ENCODE measurements at regions not wholly inside any gene's neighbourhood (a gene's known extent, or its start where the extent isn't known, plus 50 kb on each side); places are given as distances from the start of the nearest gene placed in this dataset.
"Not testable (repeated sequence)": the region's sequence is repeated elsewhere in the genome, so short reads cannot be mapped to it uniquely, and the experiment has no call there.

GRCh38 chr3:152910211-152910610 lies 75.3 kb downstream of the P2RY1 start:
- TF ChIP-seq EZH2phosphoT487 (IDR thresholded peaks at IDR 0.05; ENCODE audit: low read depth, severe bottlenecking, unreplicated experiment) (no peak), CTCF (IDR thresholded peaks at IDR 0.05; ENCODE audit: poor library complexity) (no peak), EZH2 (IDR thresholded peaks at IDR 0.05; ENCODE audit: borderline replicate concordance) (no peak)
- no peak for DNase-seq (ENCODE audit: low spot score)
- H3K79me2 ChIP-seq, result no peaks in the 10 kb centered on the region
- no peak overlapping the region for H2AFZ ChIP-seq
- H3K27ac ChIP-seq, result no peak overlapping the region
- H3K36me3 ChIP-seq (replicated peaks; ENCODE audit: insufficient read depth, low read depth), result no peaks in the 10 kb centered on the region
- H3K4me2 ChIP-seq, result no peak overlapping the region
- H3K4me3 ChIP-seq, result no peak overlapping the region
- no peaks in the 10 kb centered on the region for H3K9me2 ChIP-seq (replicated peaks; ENCODE audit: insufficient read depth)
- H3K9me3 ChIP-seq (ENCODE audit: low read depth), result no peaks in the 10 kb centered on the region
- H3K4me1 ChIP-seq (ENCODE audit: insufficient read depth), result no peaks in the 10 kb centered on the region
- H3K27me3 ChIP-seq, result no peaks in the 10 kb centered on the region
- WGBS (ENCODE audit: low lambda C conversion rate, missing lambda C conversion rate), result 81% methylated on average over 4 of the region's 4 CpGs
- H4K20me1 ChIP-seq (ENCODE audit: insufficient read depth, poor library complexity, severe bottlenecking), result no peaks in the 10 kb centered on the region

DNA sequence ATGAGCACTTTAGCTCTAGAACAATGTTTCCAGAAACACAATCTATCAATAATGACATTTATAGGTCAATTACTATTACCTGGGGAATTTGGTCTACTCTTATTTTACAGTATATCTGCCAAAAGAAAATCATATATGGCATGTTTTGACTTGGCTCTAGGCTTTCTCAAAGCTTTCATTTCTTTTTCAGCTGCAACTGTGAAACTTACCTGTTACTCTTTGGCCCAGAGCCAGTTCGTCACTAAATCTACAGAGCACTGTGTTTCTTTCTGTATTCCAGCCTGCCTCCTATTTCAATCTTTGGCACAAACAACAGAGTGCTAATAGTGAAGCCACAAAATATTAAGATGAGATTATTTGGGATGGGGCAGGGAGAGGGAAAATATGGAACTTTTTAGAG lies 76.0 kb downstream of the P2RY1 start:
- Histone ChIP-seq H3K9me2 (replicated peaks; ENCODE audit: insufficient read depth) (no peaks in the 10 kb centered on the region), H3K4me1 (ENCODE audit: insufficient read depth) (no peaks in the 10 kb centered on the region)
- peak; percentile 11 for DNase-seq (ENCODE audit: low spot score)

GRCh38 chr3:152914743-152915142 lies 79.8 kb downstream of the P2RY1 start:
- not testable (repeated sequence) for H3K4me2 ChIP-seq; H2AFZ ChIP-seq; DNase-seq (ENCODE audit: low spot score); H3K36me3 ChIP-seq (replicated peaks; ENCODE audit: insufficient read depth, low read depth); H4K20me1 ChIP-seq (ENCODE audit: insufficient read depth, poor library complexity, severe bottlenecking); H3K4me1 ChIP-seq (ENCODE audit: insufficient read depth); H3K27ac ChIP-seq; H3K79me2 ChIP-seq; H3K4me3 ChIP-seq; H3K9me2 ChIP-seq (replicated peaks; ENCODE audit: insufficient read depth); H3K27me3 ChIP-seq; H3K9me3 ChIP-seq (ENCODE audit: low read depth)
- 90% methylated on average over 8 of the region's 8 CpGs for WGBS (ENCODE audit: low lambda C conversion rate, missing lambda C conversion rate)

More for the DNA sequence above, 76.0 kb downstream of the P2RY1 start:
- Histone ChIP-seq H4K20me1 (ENCODE audit: insufficient read depth, poor library complexity, severe bottlenecking) (no peaks in the 10 kb centered on the region), H3K4me3 (no peak overlapping the region), H3K27me3 (no peaks in the 10 kb centered on the region), H3K36me3 (replicated peaks; ENCODE audit: insufficient read depth, low read depth) (no peaks in the 10 kb centered on the region), H2AFZ (no peak overlapping the region), H3K27ac (no peak overlapping the region), H3K4me2 (no peak overlapping the region), H3K79me2 (no peaks in the 10 kb centered on the region), H3K9me3 (ENCODE audit: low read depth) (no peaks in the 10 kb centered on the region)
- TF ChIP-seq EZH2 (IDR thresholded peaks at IDR 0.05; ENCODE audit: borderline replicate concordance) (no peak), CTCF (IDR thresholded peaks at IDR 0.05; ENCODE audit: poor library complexity) (no peak), EZH2phosphoT487 (IDR thresholded peaks at IDR 0.05; ENCODE audit: low read depth, severe bottlenecking, unreplicated experiment) (no peak)
- 85% methylated on average over 1 of the region's 1 CpG for WGBS (ENCODE audit: low lambda C conversion rate, missing lambda C conversion rate)

DNA sequence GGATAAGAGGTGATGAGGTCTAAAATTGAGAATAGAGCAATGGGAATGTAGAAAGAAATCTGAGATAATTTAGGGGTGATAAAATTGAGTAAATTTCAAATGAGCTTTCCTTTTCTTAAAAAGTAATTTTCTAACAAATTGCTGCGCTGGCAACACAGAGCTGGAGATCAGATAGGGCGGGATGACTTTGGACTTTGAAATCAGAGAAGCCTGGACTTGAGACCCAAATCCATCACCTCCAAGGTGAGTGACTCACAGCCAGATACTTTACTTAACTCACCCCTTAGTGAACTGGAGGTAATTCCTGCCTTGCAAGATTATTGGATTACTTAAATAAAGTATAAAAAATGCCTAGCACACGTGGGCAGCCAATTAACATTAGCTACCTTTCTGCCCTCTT lies 80.8 kb downstream of the P2RY1 start:
- TF ChIP-seq EZH2 (IDR thresholded peaks at IDR 0.05; ENCODE audit: borderline replicate concordance) (no peak), EZH2phosphoT487 (IDR thresholded peaks at IDR 0.05; ENCODE audit: low read depth, severe bottlenecking, unreplicated experiment) (no peak), CTCF (IDR thresholded peaks at IDR 0.05; ENCODE audit: poor library complexity) (no peak)
- H3K9me3 ChIP-seq (ENCODE audit: low read depth), result no peaks in the 10 kb centered on the region
- no peak overlapping the region for H3K27ac ChIP-seq
- H4K20me1 ChIP-seq (ENCODE audit: insufficient read depth, poor library complexity, severe bottlenecking), result no peaks in the 10 kb centered on the region
- no peaks in the 10 kb centered on the region for H3K9me2 ChIP-seq (replicated peaks; ENCODE audit: insufficient read depth)
- no peak overlapping the region for H2AFZ ChIP-seq
- no peak overlapping the region for H3K4me3 ChIP-seq
- no peak overlapping the region for H3K4me2 ChIP-seq
- H3K79me2 ChIP-seq, result no peaks in the 10 kb centered on the region
- DNase-seq (ENCODE audit: low spot score), result peak; percentile 47
- WGBS (ENCODE audit: low lambda C conversion rate, missing lambda C conversion rate), result 43% methylated on average over 3 of the region's 3 CpGs
- H3K4me1 ChIP-seq (ENCODE audit: insufficient read depth), result no peaks in the 10 kb centered on the region
- H3K27me3 ChIP-seq, result no peaks in the 10 kb centered on the region
- H3K36me3 ChIP-seq (replicated peaks; ENCODE audit: insufficient read depth, low read depth), result no peaks in the 10 kb centered on the region
